Naive thymus-derived CD4-positive, alpha-beta T cell (primary cell): ENCODE measurements at regions not wholly inside any gene's neighbourhood (a gene's known extent, or its start where the extent isn't known, plus 50 kb on each side); places are given as distances from the start of the nearest gene placed in this dataset.
A peak's percentile ranks its signal among the peaks of the same experiment; 100 is the strongest.

ENCODE experiments used
- ATAC-seq: fragments of 150-1000 bp; cut with Tn5 transposase; 2 replicates; pipeline ENCODE4 v1.10.0; 2021; ENCODE audit warnings: mild to moderate bottlenecking, moderate library complexity
- CTCF ChIA-PET: fragments of 350-600 bp; sonication (Branson Sonifier 250); formaldehyde crosslinking; loops from one replicate; lab custom pipeline; 2021; ENCODE audit warnings: antibody characterized with exemption; lab: Charles Lee
- POLR2A ChIA-PET: fragments of 350-600 bp; sonication (Branson Sonifier 250); formaldehyde crosslinking; loops from one replicate; lab custom pipeline; 2021; ENCODE audit warnings: antibody characterized with exemption, inconsistent platforms; lab: Charles Lee
- DNase-seq, 9 donors: peaks; one replicate each; pipeline versions ENCODE4 v3.0.0 to v3.0.0-alpha.2; 2020 to 2022; ENCODE audit warnings: mixed read lengths in 1 of 9
- H3K27ac ChIP-seq: one replicate; pipeline ENCODE4 v1.7.0; 2013; ENCODE audit warnings: mild to moderate bottlenecking, low read depth, low read length, moderate library complexity
- H3K27me3 ChIP-seq, 2 donors: one replicate each; pipeline ENCODE4 v1.7.0; 2013; ENCODE audit warnings: low read length in 2 of 2, mild to moderate bottlenecking in 2 of 2, moderate library complexity in 2 of 2; ENCODE audit not compliant: control insufficient read depth in 2 of 2, insufficient read depth in 2 of 2
- H3K36me3 ChIP-seq, 3 experiments: 1 replicate in 2 of 3; 2 replicates in 1 of 3; pipeline ENCODE4 v1.7.0; 2013; ENCODE audit warnings: low read length in 3 of 3, mild to moderate bottlenecking in 3 of 3, moderate library complexity in 1 of 3; ENCODE audit not compliant: insufficient read depth in 3 of 3, control insufficient read depth in 2 of 3
- H3K4me1 ChIP-seq, 2 donors: one replicate each; pipeline ENCODE4 v1.7.0; 2013; ENCODE audit warnings: low read length in 2 of 2, mild to moderate bottlenecking in 2 of 2, moderate library complexity in 1 of 2; ENCODE audit not compliant: control insufficient read depth in 2 of 2, insufficient read depth in 2 of 2
- H3K4me3 ChIP-seq: 2 replicates; pipeline ENCODE4 v1.7.0; 2013; ENCODE audit warnings: mild to moderate bottlenecking, low read length
- H3K9me3 ChIP-seq, 3 experiments: 1 replicate in 2 of 3; 2 replicates in 1 of 3; pipeline ENCODE4 v1.7.0; 2013; ENCODE audit warnings: low read length in 3 of 3; ENCODE audit not compliant: control insufficient read depth in 2 of 3
- H3K27ac Mint-ChIP-seq, 9 donors: one replicate each; pipeline ENCODE4 v1.8.0; 2020 to 2022; ENCODE audit warnings: mixed read lengths in 9 of 9, mild to moderate bottlenecking in 8 of 9, moderate library complexity in 5 of 9, inconsistent platforms in 2 of 9
- H3K27me3 Mint-ChIP-seq, 5 donors: one replicate each; pipeline ENCODE4 v1.8.0; 2021 to 2022; ENCODE audit warnings: mixed read lengths in 5 of 5, mild to moderate bottlenecking in 1 of 5
- H3K36me3 Mint-ChIP-seq, 5 donors: one replicate each; pipeline ENCODE4 v1.8.0; 2020 to 2022; ENCODE audit warnings: mixed read lengths in 5 of 5, mild to moderate bottlenecking in 3 of 5, inconsistent platforms in 1 of 5
- H3K4me1 Mint-ChIP-seq, 7 donors: one replicate each; pipeline ENCODE4 v1.8.0; 2020 to 2022; ENCODE audit warnings: mixed read lengths in 7 of 7, mild to moderate bottlenecking in 3 of 7, inconsistent platforms in 1 of 7
- H3K4me3 Mint-ChIP-seq, 10 donors: one replicate each; pipeline ENCODE4 v1.8.0; 2020 to 2022; ENCODE audit warnings: mild to moderate bottlenecking in 10 of 10, mixed read lengths in 10 of 10, moderate library complexity in 6 of 10, inconsistent platforms in 2 of 10
- H3K9me3 Mint-ChIP-seq, 11 donors: one replicate each; pipeline ENCODE4 v1.8.0; 2020 to 2022; ENCODE audit warnings: mixed read lengths in 11 of 11, mild to moderate bottlenecking in 4 of 11, inconsistent platforms in 1 of 11, moderate library complexity in 1 of 11
- intact Hi-C, 2 donors: fragments of 100-400 bp; cut with micrococcal nuclease; formaldehyde crosslinking; loops; one replicate each; pipeline ENCODE4 v1.15.1; 2023

DNA sequence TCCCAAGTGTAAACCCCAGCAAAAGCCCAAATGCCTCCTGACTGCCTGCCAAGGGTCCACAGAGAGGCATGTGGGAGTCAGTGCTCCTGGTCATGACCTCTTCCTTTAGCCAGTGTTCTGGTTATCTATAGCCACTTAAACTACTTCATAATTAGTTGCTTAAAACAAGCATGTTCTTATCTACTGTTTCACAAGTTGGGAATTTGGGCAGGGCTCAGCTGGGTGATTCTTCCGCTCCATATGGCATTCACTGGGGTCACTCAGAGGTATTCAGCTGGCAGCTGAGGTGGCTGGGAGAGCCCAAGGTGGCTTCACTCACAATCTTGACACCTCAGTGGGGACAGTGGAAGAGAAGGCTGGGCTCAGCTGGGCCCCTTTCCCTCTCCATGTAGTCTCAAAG is 184.0 kb upstream of the RGS6 start:
- Mint-ChIP-seq H3K27me3 (peaks cover 0 to 4% (median 0%) of the 10 kb centered on the region in 5 donors), H3K9me3 (peaks cover 0 to 22% (median 11%) of the 10 kb centered on the region in 11 donors), H3K4me3 (no peak overlapping the region), H3K36me3 (peaks cover 0 to 12% (median 3%) of the 10 kb centered on the region in 5 donors), H3K27ac (no peak overlapping the region), H3K4me1 (peaks cover 0 to 20% (median 0%) of the 10 kb centered on the region in 7 donors)
- intact Hi-C loops: no loop called here
- POLR2A ChIA-PET: no interaction called here
- Histone ChIP-seq H3K4me3 (no peak overlapping the region), H3K27ac (no peak overlapping the region), H3K27me3 (no peaks in the 10 kb centered on the region), H3K36me3 (no peaks in the 10 kb centered on the region), H3K9me3 (peaks cover 0 to 6% (median 0%) of the 10 kb centered on the region in 3 experiments), H3K4me1 (no peaks in the 10 kb centered on the region)
- DNase-seq (no peak), ATAC-seq (no peak)
- CTCF ChIA-PET: no interaction called here

- peaks cover 0 to 22% (median 11%) of the 10 kb centered on the region in 11 donors for H3K9me3 Mint-ChIP-seq
- H3K36me3 Mint-ChIP-seq: peaks cover 0 to 12% (median 3%) of the 10 kb centered on the region in 5 donors
- H3K4me1 Mint-ChIP-seq: peaks cover 0 to 18% (median 0%) of the 10 kb centered on the region in 7 donors
- Histone ChIP-seq H3K36me3 (no peaks in the 10 kb centered on the region), H3K4me1 (no peaks in the 10 kb centered on the region), H3K4me3 (no peak overlapping the region), H3K27me3 (no peaks in the 10 kb centered on the region), H3K27ac (no peak overlapping the region), H3K9me3 (peaks cover 0 to 6% (median 0%) of the 10 kb centered on the region in 3 experiments)
- peaks cover 0 to 4% (median 0%) of the 10 kb centered on the region in 5 donors for H3K27me3 Mint-ChIP-seq
- no peak overlapping the region for H3K4me3 Mint-ChIP-seq
- ChIA-PET POLR2A (no interaction called here), CTCF (interaction anchor here (1.2 to 1.6 kb wide), 3 partner anchors 607 to 611 kb away, joined by 3 to 6 read pairs (median 3); no protein-coding TSS in a partner anchor)
- DNase-seq (no peak), ATAC-seq (peak; percentile 37)
- no peak overlapping the region for H3K27ac Mint-ChIP-seq
- intact Hi-C loops: loop anchor here (5.0 kb wide), 2 partner anchors 347 to 702 kb away; no protein-coding TSS in a partner anchor
Measured at GRCh38 chr14:71749613-71750238, 182.5 kb upstream of the RGS6 start.

- H3K27me3 Mint-ChIP-seq: peaks cover 0 to 2% (median 0%) of the 10 kb centered on the region in 5 donors
- peaks cover 0 to 18% (median 11%) of the 10 kb centered on the region in 11 donors for H3K9me3 Mint-ChIP-seq
- ChIA-PET POLR2A (interaction anchor here (1.0 kb wide), 1 partner anchor 430 kb away, joined by 3 read pairs; no protein-coding TSS in a partner anchor), CTCF (interaction anchor here (0.5 to 3.7 kb wide), 3 partner anchors 95 to 614 kb away, joined by 3 to 70 read pairs (median 3); no protein-coding TSS in a partner anchor)
- H3K4me3 ChIP-seq: no peak overlapping the region
- DNase-seq: no peak
- no peaks in the 10 kb centered on the region for H3K27me3 ChIP-seq
- H3K4me1 ChIP-seq: no peaks in the 10 kb centered on the region
- intact Hi-C loops: loop anchor here (5.0 kb wide), 2 partner anchors 349 to 704 kb away; no protein-coding TSS in a partner anchor
- H3K27ac ChIP-seq: no peak overlapping the region
- H3K27ac Mint-ChIP-seq: no peak overlapping the region
- H3K9me3 ChIP-seq: peaks cover 0 to 6% (median 0%) of the 10 kb centered on the region in 3 experiments
- no peaks in the 10 kb centered on the region for H3K36me3 ChIP-seq
- H3K36me3 Mint-ChIP-seq: peaks cover 0 to 12% (median 3%) of the 10 kb centered on the region in 5 donors
- no peak overlapping the region for H3K4me3 Mint-ChIP-seq
- ATAC-seq: peak; percentile 31
- H3K4me1 Mint-ChIP-seq: peaks cover 0 to 18% (median 0%) of the 10 kb centered on the region in 7 donors
Measured at GRCh38 chr14:71751264-71751663, 181.0 kb upstream of the RGS6 start.

GRCh38 chr14:71752111-71752738 is 180.0 kb upstream of the RGS6 start:
- ChIA-PET CTCF (interaction anchor here (0.6 to 3.7 kb wide), 9 partner anchors 15 to 648 kb away, joined by 3 to 70 read pairs (median 5); no protein-coding TSS in a partner anchor), POLR2A (no interaction called here)

DNA sequence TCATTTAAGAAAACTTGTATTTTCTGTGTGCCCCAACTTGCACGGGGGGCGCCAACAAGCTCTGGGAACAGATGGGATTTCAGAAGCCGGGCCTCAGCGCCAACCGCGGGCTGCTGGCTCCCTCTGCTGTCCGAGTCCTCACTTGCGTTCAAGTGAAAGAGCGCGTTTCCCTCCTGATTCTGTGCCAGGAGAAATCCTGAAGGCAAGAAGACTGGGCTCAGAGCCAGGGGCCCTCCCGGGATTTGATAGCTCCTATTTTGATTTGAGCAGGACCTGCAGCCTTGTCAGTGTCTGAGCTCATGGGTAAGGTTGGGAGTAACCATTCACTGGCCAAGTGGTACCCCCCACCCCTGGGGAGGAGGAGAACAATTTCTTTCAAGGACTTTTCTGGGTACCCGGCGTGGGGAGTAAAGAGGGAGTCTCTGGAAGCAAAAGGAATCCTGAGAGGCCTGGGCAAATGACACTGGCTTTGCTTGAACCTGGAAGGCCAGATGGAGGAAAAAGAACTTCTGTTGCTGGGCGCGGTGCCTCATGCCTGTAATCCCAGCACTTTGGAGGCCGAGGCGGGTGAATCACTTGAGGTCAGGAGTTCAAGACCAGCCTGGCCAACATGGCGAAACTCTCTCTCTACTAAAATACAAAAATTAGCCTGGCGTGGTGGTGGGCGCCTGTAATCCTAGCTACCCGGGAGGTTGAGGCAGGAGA is 179.0 kb upstream of the RGS6 start:
- ChIA-PET POLR2A (interaction anchor here (0.6 kb wide), 1 partner anchor 615 kb away, joined by 3 read pairs; no protein-coding TSS in a partner anchor), CTCF (interaction anchor here (0.6 to 3.7 kb wide), 11 partner anchors 15 to 649 kb away, joined by 3 to 70 read pairs (median 4); no protein-coding TSS in a partner anchor)
- H3K9me3 ChIP-seq: peaks cover 0 to 1% (median 0%) of the 10 kb centered on the region in 3 experiments
- H3K27ac Mint-ChIP-seq: no peak overlapping the region
- intact Hi-C loops: loop anchor here (1.0 to 5.0 kb wide), 5 partner anchors 351 to 706 kb away; no protein-coding TSS in a partner anchor
- H3K27me3 Mint-ChIP-seq: peaks cover 0 to 5% (median 0%) of the 10 kb centered on the region in 5 donors
- H3K4me1 Mint-ChIP-seq: peaks cover 0 to 18% (median 0%) of the 10 kb centered on the region in 7 donors
- peaks cover 0 to 7% (median 0%) of the 10 kb centered on the region in 5 donors for H3K36me3 Mint-ChIP-seq
- peaks cover 0 to 10% (median 6%) of the 10 kb centered on the region in 11 donors for H3K9me3 Mint-ChIP-seq
- H3K4me3 ChIP-seq: no peak overlapping the region
- H3K4me3 Mint-ChIP-seq: peak overlapping the region in 3 of 10 donors; percentile 3 to 34 (median 21)
- no peaks in the 10 kb centered on the region for H3K36me3 ChIP-seq
- ATAC-seq (peak; percentile 66), DNase-seq (peak; percentile 29 to 67 (median 57))
- H3K4me1 ChIP-seq: no peaks in the 10 kb centered on the region
- no peak overlapping the region for H3K27ac ChIP-seq
- H3K27me3 ChIP-seq: no peaks in the 10 kb centered on the region

More at GRCh38 chr14:71752111-71752738, 180.0 kb upstream of the RGS6 start:
- Mint-ChIP-seq H3K4me3 (no peak overlapping the region), H3K27me3 (peaks cover 0 to 5% (median 0%) of the 10 kb centered on the region in 5 donors), H3K9me3 (peaks cover 0 to 17% (median 11%) of the 10 kb centered on the region in 11 donors), H3K36me3 (peaks cover 0 to 12% (median 3%) of the 10 kb centered on the region in 5 donors), H3K4me1 (peaks cover 0 to 18% (median 0%) of the 10 kb centered on the region in 7 donors), H3K27ac (no peak overlapping the region)
- ATAC-seq: no peak
- Histone ChIP-seq H3K27me3 (no peaks in the 10 kb centered on the region), H3K4me1 (no peaks in the 10 kb centered on the region), H3K36me3 (no peaks in the 10 kb centered on the region), H3K9me3 (peaks cover 0 to 6% (median 0%) of the 10 kb centered on the region in 3 experiments), H3K4me3 (no peak overlapping the region), H3K27ac (no peak overlapping the region)
- intact Hi-C loops: loop anchor here (5.0 kb wide), 2 partner anchors 350 to 705 kb away; no protein-coding TSS in a partner anchor
- DNase-seq: no peak

DNA sequence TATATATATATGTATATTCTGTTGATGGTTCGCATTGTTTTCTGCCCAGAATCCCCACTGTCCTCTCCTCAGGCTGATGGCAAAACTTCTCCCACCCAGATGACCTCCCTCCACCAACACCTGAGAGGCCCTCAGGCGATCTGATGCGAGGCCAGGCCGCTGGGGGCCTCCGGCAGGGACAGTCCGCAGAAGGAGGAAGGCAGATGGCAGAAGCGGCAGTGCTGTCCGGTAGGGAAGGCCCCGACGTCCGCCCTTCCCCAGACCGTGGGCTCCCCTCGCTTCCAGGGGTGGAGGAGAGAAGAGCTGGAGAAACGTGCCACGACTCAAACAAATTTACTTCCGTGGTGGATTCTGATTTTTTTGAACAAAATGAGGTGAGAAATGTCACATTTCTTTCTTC is 178.3 kb upstream of the RGS6 start:
- H3K27me3 Mint-ChIP-seq: peaks cover 0 to 8% (median 0%) of the 10 kb centered on the region in 5 donors
- H3K27me3 ChIP-seq: no peaks in the 10 kb centered on the region
- no peaks in the 10 kb centered on the region for H3K4me1 ChIP-seq
- peaks cover 0 to 18% (median 0%) of the 10 kb centered on the region in 7 donors for H3K4me1 Mint-ChIP-seq
- H3K4me3 Mint-ChIP-seq: no peak overlapping the region
- H3K36me3 Mint-ChIP-seq: peaks cover 0 to 3% (median 0%) of the 10 kb centered on the region in 5 donors
- no peak overlapping the region for H3K27ac Mint-ChIP-seq
- H3K4me3 ChIP-seq: no peak overlapping the region
- ATAC-seq: no peak
- H3K36me3 ChIP-seq: no peaks in the 10 kb centered on the region
- intact Hi-C loops: loop anchor here (1.0 to 5.0 kb wide), 5 partner anchors 352 to 707 kb away; no protein-coding TSS in a partner anchor
- H3K27ac ChIP-seq: no peak overlapping the region
- CTCF ChIA-PET: interaction anchor here (1.3 to 3.7 kb wide), 3 partner anchors 431 to 616 kb away, joined by 3 to 70 read pairs (median 13); no protein-coding TSS in a partner anchor
- no peak for DNase-seq
- H3K9me3 Mint-ChIP-seq: peaks cover 0 to 4% (median under 1%) of the 10 kb centered on the region in 11 donors
- no peaks in the 10 kb centered on the region for H3K9me3 ChIP-seq
- POLR2A ChIA-PET: no interaction called here
